ENCODE measurements at regions not wholly inside any gene's neighbourhood (a gene's known extent, or its start where the extent isn't known, plus 50 kb on each side); places are given as distances from the start of the nearest gene placed in this dataset.

DNA sequence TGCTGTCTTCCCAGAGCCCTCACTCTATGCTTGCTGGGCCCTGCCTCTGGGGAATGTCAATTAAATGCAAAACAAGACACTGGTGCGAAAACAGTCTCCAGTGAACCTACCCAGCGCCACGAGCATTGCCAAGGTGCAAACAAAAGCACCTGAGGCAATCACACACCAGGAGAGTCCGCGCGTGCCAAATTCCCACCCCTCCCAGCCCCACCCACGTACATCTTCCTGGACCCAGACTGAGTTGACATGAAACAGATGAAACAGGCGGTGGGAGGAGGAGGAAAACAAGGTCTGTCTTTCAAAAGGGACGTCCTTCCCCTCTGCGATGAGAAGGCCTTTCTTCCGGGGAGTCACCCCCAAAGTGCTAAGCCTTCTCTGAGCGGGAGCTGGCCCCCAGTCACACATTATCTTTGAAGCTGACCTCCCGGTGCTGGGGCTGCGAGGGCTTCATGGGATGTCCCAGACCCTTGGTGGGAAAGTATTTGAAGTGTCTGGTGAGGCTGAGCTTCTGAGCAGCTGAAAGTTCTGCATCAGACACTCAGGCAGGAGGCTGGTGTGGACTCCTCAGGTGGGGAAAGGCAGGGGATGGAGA is 200.4 kb downstream of the AXIN2 start:
- no peaks in the 10 kb centered on the region for H3K4me1 ChIP-seq (replicated peaks in 1 of 2)
- H3K36me3 ChIP-seq (replicated peaks in 1 of 2), result no peaks in the 10 kb centered on the region
- 75 to 86% (median 83%) methylated on average over 9 to 14 of the region's 14 CpGs for WGBS, 4 donors
- H3K9me3 ChIP-seq (replicated peaks in 1 of 3), result no peaks in the 10 kb centered on the region
- DNase-seq, result no peak
- intact Hi-C loops (cut with DNase I), result no loop called here
- no peak overlapping the region for H3K4me3 ChIP-seq
- no peaks in the 10 kb centered on the region for H3K27me3 ChIP-seq
- H3K27ac ChIP-seq, result no peak overlapping the region
- TF ChIP-seq, protein P1, sequence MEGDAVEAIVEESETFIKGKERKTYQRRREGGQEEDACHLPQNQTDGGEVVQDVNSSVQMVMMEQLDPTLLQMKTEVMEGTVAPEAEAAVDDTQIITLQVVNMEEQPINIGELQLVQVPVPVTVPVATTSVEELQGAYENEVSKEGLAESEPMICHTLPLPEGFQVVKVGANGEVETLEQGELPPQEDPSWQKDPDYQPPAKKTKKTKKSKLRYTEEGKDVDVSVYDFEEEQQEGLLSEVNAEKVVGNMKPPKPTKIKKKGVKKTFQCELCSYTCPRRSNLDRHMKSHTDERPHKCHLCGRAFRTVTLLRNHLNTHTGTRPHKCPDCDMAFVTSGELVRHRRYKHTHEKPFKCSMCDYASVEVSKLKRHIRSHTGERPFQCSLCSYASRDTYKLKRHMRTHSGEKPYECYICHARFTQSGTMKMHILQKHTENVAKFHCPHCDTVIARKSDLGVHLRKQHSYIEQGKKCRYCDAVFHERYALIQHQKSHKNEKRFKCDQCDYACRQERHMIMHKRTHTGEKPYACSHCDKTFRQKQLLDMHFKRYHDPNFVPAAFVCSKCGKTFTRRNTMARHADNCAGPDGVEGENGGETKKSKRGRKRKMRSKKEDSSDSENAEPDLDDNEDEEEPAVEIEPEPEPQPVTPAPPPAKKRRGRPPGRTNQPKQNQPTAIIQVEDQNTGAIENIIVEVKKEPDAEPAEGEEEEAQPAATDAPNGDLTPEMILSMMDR (IDR thresholded peaks at IDR 0.05), result no peak
- TF ChIP-seq POLR2A (IDR thresholded peaks at IDR 0.05), result no peak

DNA sequence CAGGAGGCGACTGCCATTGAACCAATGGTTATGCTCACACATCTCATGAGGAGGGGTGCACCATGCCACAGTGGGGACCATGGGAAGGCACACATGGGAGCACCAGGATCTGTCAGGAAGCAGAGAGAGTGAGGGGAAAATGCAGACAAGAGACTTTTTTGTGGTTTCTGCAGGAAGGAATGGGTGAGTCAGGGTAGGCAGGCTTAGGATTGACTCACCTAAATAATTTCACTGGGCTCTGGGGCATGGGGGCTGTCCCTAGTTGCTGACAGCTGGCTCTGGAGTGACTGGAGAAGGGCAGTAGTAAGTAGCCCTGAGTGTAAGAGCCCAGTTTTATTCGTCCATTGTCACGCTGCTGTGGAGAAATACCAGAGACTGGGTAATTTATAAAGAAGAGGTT is 202.4 kb downstream of the AXIN2 start:
- WGBS, 4 donors, result 62 to 74% (median 71%) methylated on average over 3 of the region's 3 CpGs
- H3K36me3 ChIP-seq (replicated peaks in 1 of 2), result no peaks in the 10 kb centered on the region
- no peak for DNase-seq
- intact Hi-C loops (cut with DNase I), result no loop called here
- TF ChIP-seq POLR2A (IDR thresholded peaks at IDR 0.05), result no peak
- TF ChIP-seq, protein P1 (IDR thresholded peaks at IDR 0.05), result no peak
- H3K9me3 ChIP-seq (replicated peaks in 1 of 3), result no peaks in the 10 kb centered on the region
- no peaks in the 10 kb centered on the region for H3K4me1 ChIP-seq (replicated peaks in 1 of 2)
- no peak overlapping the region for H3K27ac ChIP-seq
- H3K4me3 ChIP-seq, result no peak overlapping the region
- no peaks in the 10 kb centered on the region for H3K27me3 ChIP-seq

DNA sequence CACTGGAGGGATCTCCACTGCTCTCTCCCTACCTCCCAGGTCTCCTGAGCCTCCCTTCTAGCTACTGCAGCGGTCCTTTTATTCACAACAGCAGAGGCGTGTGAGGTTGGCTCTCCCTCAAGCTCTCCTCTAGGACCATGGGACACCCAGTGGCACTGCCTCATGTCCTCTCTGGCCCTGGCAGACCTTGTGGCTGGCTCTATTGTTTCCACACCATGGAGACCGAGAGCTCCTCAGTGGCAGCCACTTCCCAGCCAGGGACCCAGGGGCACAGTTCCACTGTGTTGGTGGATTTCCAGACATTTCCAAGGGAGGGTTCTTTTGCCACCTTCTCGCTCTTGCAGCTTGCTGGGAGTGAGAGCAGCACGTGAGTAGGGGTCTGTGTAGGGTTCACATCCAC is 204.9 kb downstream of the AXIN2 start:
- no peak for DNase-seq
- Histone ChIP-seq H3K27me3 (no peaks in the 10 kb centered on the region), H3K4me1 (replicated peaks in 1 of 2) (no peaks in the 10 kb centered on the region), H3K36me3 (replicated peaks in 1 of 2) (no peaks in the 10 kb centered on the region), H3K9me3 (replicated peaks in 1 of 3) (peaks cover 0 to 3% (median 0%) of the 10 kb centered on the region in 3 donors), H3K27ac (no peak overlapping the region), H3K4me3 (no peak overlapping the region)
- TF ChIP-seq POLR2A (IDR thresholded peaks at IDR 0.05), result no peak
- TF ChIP-seq, protein P1 (IDR thresholded peaks at IDR 0.05), result no peak
- intact Hi-C loops (cut with DNase I), result no loop called here
- WGBS, 4 donors, result 45 to 82% (median 80%) methylated on average over 2 to 5 of the region's 5 CpGs

DNA sequence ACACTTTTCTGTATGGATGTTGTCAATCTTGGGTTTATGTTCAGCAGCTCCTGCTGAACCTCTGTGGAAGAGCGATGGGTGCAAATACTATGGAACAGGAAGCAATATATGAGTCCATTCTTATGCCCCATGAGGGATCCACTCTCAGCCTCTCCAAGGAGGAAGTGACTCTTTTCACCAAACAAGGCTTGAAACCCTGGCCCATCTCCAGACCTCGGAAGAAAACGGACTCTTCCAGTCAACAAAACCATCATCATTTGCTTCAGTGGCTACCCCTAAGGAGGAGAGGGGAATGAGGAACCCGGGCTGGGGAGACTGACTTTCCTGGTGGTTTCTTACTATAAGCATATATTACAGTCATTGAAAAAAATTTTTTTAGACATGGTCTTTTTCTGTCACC is 206.2 kb downstream of the AXIN2 start:
- Histone ChIP-seq H3K27me3 (no peaks in the 10 kb centered on the region), H3K27ac (no peak overlapping the region), H3K4me1 (replicated peaks in 1 of 2) (no peaks in the 10 kb centered on the region), H3K36me3 (replicated peaks in 1 of 2) (no peaks in the 10 kb centered on the region), H3K9me3 (replicated peaks in 1 of 3) (peaks cover 0 to 6% (median 0%) of the 10 kb centered on the region in 3 donors), H3K4me3 (no peak overlapping the region)
- DNase-seq, result no peak
- intact Hi-C loops (cut with DNase I), result no loop called here
- TF ChIP-seq, protein P1 (IDR thresholded peaks at IDR 0.05), result no peak
- TF ChIP-seq POLR2A (IDR thresholded peaks at IDR 0.05), result no peak
- 73 to 86% (median 76%) methylated on average over 4 of the region's 4 CpGs for WGBS, 4 donors
